ENCODE measurements at regions not wholly inside any gene's neighbourhood (a gene's known extent, or its start where the extent isn't known, plus 50 kb on each side); places are given as distances from the start of the nearest gene placed in this dataset.

DNA sequence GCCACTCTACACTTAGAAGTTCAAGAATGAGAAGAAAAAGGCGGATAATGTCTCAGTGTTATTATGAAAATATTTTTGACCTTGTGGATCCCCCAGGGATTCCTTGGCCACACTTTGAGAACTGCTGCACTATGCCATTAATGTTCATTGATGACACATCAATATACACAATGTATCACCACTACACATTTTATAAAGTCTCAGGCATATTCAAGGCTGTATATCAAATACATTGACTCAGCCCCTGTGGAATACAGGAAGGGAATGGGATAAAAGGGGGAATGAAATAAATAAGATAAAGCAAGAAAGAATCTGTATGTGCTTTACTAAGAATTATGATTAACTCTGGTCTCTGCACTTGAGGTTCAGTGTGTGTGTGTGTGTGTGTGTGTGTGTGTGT is 69.1 kb downstream of the INHBB start:
- Histone ChIP-seq H3K9me3 (ENCODE audit: low read depth, low read length, poor library complexity, severe bottlenecking) (no peaks in the 10 kb centered on the region), H3K27me3 (replicated peaks; ENCODE audit: insufficient read depth, low read depth, low read length, poor library complexity) (no peaks in the 10 kb centered on the region), H3K4me1 (ENCODE audit: insufficient read depth, low read length, poor library complexity, severe bottlenecking) (no peaks in the 10 kb centered on the region), H3K27ac (ENCODE audit: low read depth, low read length, poor library complexity, severe bottlenecking) (no peak overlapping the region), H3K4me3 (ENCODE audit: low read depth, low read length, poor library complexity, severe bottlenecking) (no peak overlapping the region), H3K36me3 (ENCODE audit: insufficient read depth, low read length, poor library complexity, severe bottlenecking) (no peaks in the 10 kb centered on the region)
- intact Hi-C loops (cut with micrococcal nuclease; ENCODE audit: unreplicated experiment): no loop called here
- ChIA-PET CTCF (interaction anchor here (0.6 kb wide), 1 partner anchor 1103 kb away, joined by 5 read pairs; no protein-coding TSS in a partner anchor), POLR2A (ENCODE audit: low non-redundant PET) (interaction anchor here (0.6 kb wide), 1 partner anchor 19 kb away, joined by 10 read pairs; no protein-coding TSS in a partner anchor)
- TF ChIP-seq EZH2 (IDR thresholded peaks at IDR 0.05; ENCODE audit: borderline replicate concordance, low read depth, low read length, poor library complexity, severe bottlenecking): no peak
- TF ChIP-seq, protein P1, sequence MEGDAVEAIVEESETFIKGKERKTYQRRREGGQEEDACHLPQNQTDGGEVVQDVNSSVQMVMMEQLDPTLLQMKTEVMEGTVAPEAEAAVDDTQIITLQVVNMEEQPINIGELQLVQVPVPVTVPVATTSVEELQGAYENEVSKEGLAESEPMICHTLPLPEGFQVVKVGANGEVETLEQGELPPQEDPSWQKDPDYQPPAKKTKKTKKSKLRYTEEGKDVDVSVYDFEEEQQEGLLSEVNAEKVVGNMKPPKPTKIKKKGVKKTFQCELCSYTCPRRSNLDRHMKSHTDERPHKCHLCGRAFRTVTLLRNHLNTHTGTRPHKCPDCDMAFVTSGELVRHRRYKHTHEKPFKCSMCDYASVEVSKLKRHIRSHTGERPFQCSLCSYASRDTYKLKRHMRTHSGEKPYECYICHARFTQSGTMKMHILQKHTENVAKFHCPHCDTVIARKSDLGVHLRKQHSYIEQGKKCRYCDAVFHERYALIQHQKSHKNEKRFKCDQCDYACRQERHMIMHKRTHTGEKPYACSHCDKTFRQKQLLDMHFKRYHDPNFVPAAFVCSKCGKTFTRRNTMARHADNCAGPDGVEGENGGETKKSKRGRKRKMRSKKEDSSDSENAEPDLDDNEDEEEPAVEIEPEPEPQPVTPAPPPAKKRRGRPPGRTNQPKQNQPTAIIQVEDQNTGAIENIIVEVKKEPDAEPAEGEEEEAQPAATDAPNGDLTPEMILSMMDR (conservative IDR thresholded peaks at IDR 0.05; ENCODE audit: low read depth, low read length): no peak
- DNase-seq (ENCODE audit: low spot score): no peak
- no TSS peak for BruUV-seq (replicated peaks)

DNA sequence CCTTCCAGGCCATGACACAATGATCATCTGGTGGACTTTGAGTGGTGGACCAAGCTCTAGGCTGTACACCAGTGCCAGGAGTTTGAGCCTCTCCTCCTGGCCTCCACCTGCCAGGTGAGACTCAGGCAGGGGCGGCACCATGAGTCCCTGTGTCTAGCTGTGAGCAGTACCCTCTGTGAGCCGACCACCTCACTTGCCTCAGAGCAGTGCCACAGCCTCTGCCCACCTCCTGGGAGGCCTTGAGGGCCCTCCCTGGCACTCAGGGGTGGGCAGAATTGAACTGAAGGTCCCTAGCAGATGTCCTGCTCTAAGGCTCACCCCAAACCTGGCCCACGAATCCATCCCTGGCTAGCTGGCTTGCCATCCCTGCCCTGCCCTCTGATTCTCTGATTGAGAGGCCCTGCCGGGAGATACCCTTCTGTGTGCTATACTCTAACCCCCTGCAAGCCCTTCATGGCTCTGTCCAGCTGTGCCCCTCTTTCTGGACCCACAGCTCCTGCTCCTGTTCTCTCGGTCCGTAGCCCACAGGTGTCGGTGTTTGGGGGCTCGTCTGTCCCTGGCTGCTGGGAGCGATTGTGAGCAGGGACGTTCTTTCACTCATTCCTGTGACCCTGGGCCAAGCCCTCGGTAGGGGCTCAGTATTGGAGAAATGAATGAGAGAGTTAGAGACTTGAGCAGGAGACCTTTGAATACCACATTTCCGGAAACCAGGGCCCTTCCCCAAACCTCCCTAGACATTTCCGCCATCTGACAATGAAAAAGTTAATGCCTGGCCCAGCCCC is 70.0 kb downstream of the INHBB start:
- Histone ChIP-seq H3K36me3 (ENCODE audit: insufficient read depth, low read length, poor library complexity, severe bottlenecking) (no peaks in the 10 kb centered on the region), H3K9me3 (ENCODE audit: low read depth, low read length, poor library complexity, severe bottlenecking) (no peaks in the 10 kb centered on the region), H3K4me3 (ENCODE audit: low read depth, low read length, poor library complexity, severe bottlenecking) (no peak overlapping the region), H3K27ac (ENCODE audit: low read depth, low read length, poor library complexity, severe bottlenecking) (no peak overlapping the region), H3K4me1 (ENCODE audit: insufficient read depth, low read length, poor library complexity, severe bottlenecking) (no peaks in the 10 kb centered on the region), H3K27me3 (replicated peaks; ENCODE audit: insufficient read depth, low read depth, low read length, poor library complexity) (no peaks in the 10 kb centered on the region)
- BruUV-seq (replicated peaks): no TSS peak
- CTCF ChIA-PET: no interaction called here
- DNase-seq (ENCODE audit: low spot score): no peak
- no peak for TF ChIP-seq EZH2 (IDR thresholded peaks at IDR 0.05; ENCODE audit: borderline replicate concordance, low read depth, low read length, poor library complexity, severe bottlenecking)
- TF ChIP-seq, protein P1 (conservative IDR thresholded peaks at IDR 0.05; ENCODE audit: low read depth, low read length): no peak
- POLR2A ChIA-PET (ENCODE audit: low non-redundant PET): no interaction called here
- intact Hi-C loops (cut with micrococcal nuclease; ENCODE audit: unreplicated experiment): no loop called here

DNA sequence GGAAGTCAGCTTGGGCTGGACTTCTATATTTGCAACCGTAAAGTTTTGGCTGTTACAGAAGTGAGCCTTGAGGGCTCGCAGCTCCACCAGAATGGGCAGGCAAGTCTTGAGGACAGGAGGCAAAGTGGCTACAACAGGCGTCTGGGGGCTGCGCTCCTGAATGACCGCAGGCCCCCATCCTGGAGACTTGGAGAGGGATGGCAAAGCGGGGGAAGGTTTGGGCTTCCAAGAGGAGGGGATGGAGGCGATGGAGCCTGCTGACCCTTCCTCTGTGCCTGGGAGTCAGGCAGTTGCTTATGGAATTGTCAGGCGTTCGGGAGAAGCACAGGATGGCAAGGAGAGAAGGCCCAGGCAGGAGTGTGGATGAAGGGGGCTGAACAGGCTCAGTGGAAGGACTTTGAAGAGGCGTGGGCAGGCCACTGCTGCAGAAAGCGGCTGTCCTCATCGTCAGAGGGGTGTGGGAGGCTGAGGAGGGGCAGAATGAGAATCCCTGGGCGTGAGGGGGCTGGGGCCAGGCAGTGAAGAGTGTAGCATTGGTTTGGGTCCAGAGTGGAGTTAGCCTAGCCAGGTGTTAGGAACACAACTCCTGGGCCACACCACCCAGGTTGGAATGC is 72.3 kb downstream of the INHBB start:
- DNase-seq (ENCODE audit: low spot score): no peak
- ChIA-PET POLR2A (ENCODE audit: low non-redundant PET) (no interaction called here), CTCF (no interaction called here)
- intact Hi-C loops (cut with micrococcal nuclease; ENCODE audit: unreplicated experiment): no loop called here
- no peak overlapping the region for H3K4me3 ChIP-seq (ENCODE audit: low read depth, low read length, poor library complexity, severe bottlenecking)
- H3K4me1 ChIP-seq (ENCODE audit: insufficient read depth, low read length, poor library complexity, severe bottlenecking): no peaks in the 10 kb centered on the region
- TF ChIP-seq, protein P1 (conservative IDR thresholded peaks at IDR 0.05; ENCODE audit: low read depth, low read length): no peak
- no peak for TF ChIP-seq EZH2 (IDR thresholded peaks at IDR 0.05; ENCODE audit: borderline replicate concordance, low read depth, low read length, poor library complexity, severe bottlenecking)
- H3K9me3 ChIP-seq (ENCODE audit: low read depth, low read length, poor library complexity, severe bottlenecking): no peaks in the 10 kb centered on the region
- H3K27me3 ChIP-seq (replicated peaks; ENCODE audit: insufficient read depth, low read depth, low read length, poor library complexity): no peaks in the 10 kb centered on the region
- no peak overlapping the region for H3K27ac ChIP-seq (ENCODE audit: low read depth, low read length, poor library complexity, severe bottlenecking)
- no TSS peak for BruUV-seq (replicated peaks)
- no peaks in the 10 kb centered on the region for H3K36me3 ChIP-seq (ENCODE audit: insufficient read depth, low read length, poor library complexity, severe bottlenecking)
